HepG2 (cell line): ENCODE measurements at regions not wholly inside any gene's neighbourhood (a gene's known extent, or its start where the extent isn't known, plus 50 kb on each side); places are given as distances from the start of the nearest gene placed in this dataset.

Experiments
- ATAC-seq: fragments of 200-7000 bp; cut with Tn5 transposase; 3 replicates; pipeline ENCODE4 v1.9.1; 2020; ENCODE audit warnings: mild to moderate bottlenecking, moderate library complexity
- BruUV-seq: library from RNA; stranded (reverse); fragments of 400-500 nt; replicated peaks from 2 replicates; lab custom pipeline; 2021; lab: Mats Ljungman, UMichigan
- CTCF ChIA-PET: fragments of 300-600 bp; formaldehyde crosslinking; extraction: SDS; loops from one replicate; lab custom pipeline; 2021; ENCODE audit warnings: low total read pairs, inconsistent platforms, low intra/inter-chr PET ratio; lab: Yijun Ruan, JAX
- POLR2A ChIA-PET: fragments of 350-600 bp; sonication (Branson Sonifier 250); formaldehyde crosslinking; loops from one replicate; lab custom pipeline; 2020; ENCODE audit warnings: antibody characterized with exemption, inconsistent platforms; lab: Yijun Ruan, JAX
- DNase-seq: peaks from one replicate; pipeline ENCODE4 v3.0.0-alpha.2; 2015; ENCODE audit warnings: low spot score
- FAIRE-seq: peaks from 3 replicates; lab custom pipeline; 2011; peaks lifted over from hg19 to GRCh38; lab: Jason Lieb, UNC
- H2AFZ ChIP-seq: one replicate; pipeline ENCODE4 v1.6.1; 2011; ENCODE audit warnings: low read length, inconsistent platforms
- H3K27ac ChIP-seq: fragments of 300-600 bp; 3 replicates; pipeline ENCODE4 v1.8.0; 2011; ENCODE audit warnings: mixed run types, mild to moderate bottlenecking, mixed read lengths, low read length, inconsistent platforms; ENCODE audit not compliant: insufficient read depth; ENCODE audit errors: extremely low read length
- H3K27me3 ChIP-seq, 2 experiments: fragments of 200-600 bp in 1 of 2; 2 replicates in 1 of 2; 3 replicates in 1 of 2; pipeline versions ENCODE4 v1.6.0 to v1.8.0; 2011; ENCODE audit warnings: low read length in 2 of 2, mild to moderate bottlenecking in 2 of 2, moderate library complexity in 2 of 2, inconsistent platforms in 1 of 2; ENCODE audit not compliant: insufficient read depth in 2 of 2, control insufficient read depth in 1 of 2
- H3K36me3 ChIP-seq, 2 experiments: fragments of 200-600 bp in 1 of 2; replicated peaks in 1 of 2; 2 replicates in 1 of 2; 3 replicates in 1 of 2; pipeline versions ENCODE4 v1.5.1 to v1.8.0; 2011; ENCODE audit warnings: low read length in 2 of 2, inconsistent platforms in 1 of 2; ENCODE audit not compliant: insufficient read depth in 2 of 2, control insufficient read depth in 1 of 2
- H3K4me1 ChIP-seq: 2 replicates; pipeline ENCODE4 v1.5.1; 2012; ENCODE audit warnings: low read length, inconsistent platforms; ENCODE audit not compliant: insufficient read depth
- H3K4me2 ChIP-seq: 2 replicates; pipeline ENCODE4 v1.6.0; 2011; ENCODE audit warnings: low read depth, low read length, inconsistent platforms
- H3K4me3 ChIP-seq, 3 experiments: fragments of 200-600 bp in 1 of 3; sonication (generic), shearing (Covaris generic) in 1 of 3; replicated peaks in 1 of 3; 2 replicates each; pipeline ENCODE4 v1.5.1; 2011 to 2016; ENCODE audit warnings: low read length in 3 of 3, inconsistent platforms in 2 of 3, low read depth in 2 of 3, mild to moderate bottlenecking in 2 of 3, control low read depth in 1 of 3, mixed read lengths in 1 of 3; ENCODE audit not compliant: insufficient read depth in 1 of 3
- H3K79me2 ChIP-seq: one replicate; pipeline ENCODE4 v1.6.1; 2011; ENCODE audit warnings: low read length, inconsistent platforms; ENCODE audit not compliant: insufficient read depth
- H3K9ac ChIP-seq: 2 replicates; pipeline ENCODE4 v1.6.0; 2011; ENCODE audit warnings: mild to moderate bottlenecking, low read depth, low read length, inconsistent platforms; ENCODE audit not compliant: insufficient read depth
- H3K9me3 ChIP-seq: 2 replicates; pipeline ENCODE4 v1.5.1; 2012; ENCODE audit warnings: mild to moderate bottlenecking, low read length
- H4K20me1 ChIP-seq: 2 replicates; pipeline ENCODE4 v1.6.0; 2011; ENCODE audit warnings: inconsistent platforms, mild to moderate bottlenecking, low read length, moderate library complexity; ENCODE audit not compliant: insufficient read depth
- MAF1 ChIP-seq: sonication (generic); formaldehyde crosslinking; IDR thresholded peaks from 2 replicates; pipeline ENCODE4 v1.5.0; 2020; ENCODE audit warnings: missing genetic modification reagents, borderline replicate concordance
- MAFF ChIP-seq: IDR thresholded peaks from 2 replicates; pipeline ENCODE4 v1.6.1; 2011; ENCODE audit warnings: low read depth, low read length, improper control_type of control experiment
- MAFG ChIP-seq: sonication (generic); formaldehyde crosslinking; IDR thresholded peaks from 2 replicates; pipeline ENCODE4 v1.5.1; 2020; ENCODE audit warnings: mild to moderate bottlenecking, missing genetic modification reagents
- MXD4 ChIP-seq: IDR thresholded peaks from 2 replicates; pipeline ENCODE4 v1.6.1; 2016; ENCODE audit warnings: mild to moderate bottlenecking, missing biosample characterization, missing genetic modification reagents
- NFRKB ChIP-seq: fragments of 450-650 bp; IDR thresholded peaks from 2 replicates; pipeline ENCODE4 v1.6.1; 2017
- PRMT3 ChIP-seq: sonication (generic); formaldehyde crosslinking; IDR thresholded peaks from 2 replicates; pipeline ENCODE4 v1.8.1; 2022; ENCODE audit warnings: low read depth, mild to moderate bottlenecking, moderate library complexity, missing genetic modification reagents, borderline replicate concordance
- PRPF4 ChIP-seq: fragments of 200-400 bp; formaldehyde crosslinking; IDR thresholded peaks from 2 replicates; pipeline ENCODE4 v1.6.1; 2016; ENCODE audit warnings: low read length, low read depth; ENCODE audit not compliant: poor library complexity, severe bottlenecking
- RFX5 ChIP-seq: IDR thresholded peaks from 2 replicates; pipeline ENCODE4 v1.6.1; 2011; ENCODE audit warnings: low read depth, low read length, improper control_type of control experiment
- RFXAP ChIP-seq: sonication (generic); formaldehyde crosslinking; IDR thresholded peaks from 2 replicates; pipeline ENCODE4 v1.4.0; 2020; ENCODE audit warnings: missing genetic modification reagents, borderline replicate concordance
- SMAD3 ChIP-seq: sonication (generic); formaldehyde crosslinking; IDR thresholded peaks from 2 replicates; pipeline ENCODE4 v1.4.0; 2020; ENCODE audit warnings: missing genetic modification reagents
- ZC3H4 ChIP-seq: sonication (generic); formaldehyde crosslinking; IDR thresholded peaks from 2 replicates; pipeline ENCODE4 v1.4.0; 2020; ENCODE audit warnings: missing genetic modification reagents, borderline replicate concordance
- ZNF136 ChIP-seq: sonication (generic); formaldehyde crosslinking; IDR thresholded peaks from 2 replicates; pipeline ENCODE4 v1.8.1; 2022; ENCODE audit warnings: low read depth, mild to moderate bottlenecking, moderate library complexity, missing genetic modification reagents
- ZNF546 ChIP-seq: sonication (generic); formaldehyde crosslinking; conservative IDR thresholded peaks from 2 replicates; pipeline ENCODE4 v1.8.1; 2023; ENCODE audit warnings: mild to moderate bottlenecking, missing genetic modification reagents
- ZNF724P ChIP-seq: sonication (generic); formaldehyde crosslinking; IDR thresholded peaks from 2 replicates; pipeline ENCODE4 v1.8.0; 2022; ENCODE audit warnings: missing genetic modification reagents, borderline replicate concordance
- ZNF749 ChIP-seq: sonication (generic); formaldehyde crosslinking; IDR thresholded peaks from 2 replicates; pipeline ENCODE4 v1.8.0; 2022; ENCODE audit warnings: mild to moderate bottlenecking, missing genetic modification reagents, moderate library complexity, borderline replicate concordance
- ZNF75D ChIP-seq: sonication (generic); formaldehyde crosslinking; IDR thresholded peaks from 2 replicates; pipeline ENCODE4 v1.8.1; 2023; ENCODE audit warnings: missing genetic modification reagents, mild to moderate bottlenecking, borderline replicate concordance
- ZNF878 ChIP-seq: sonication (generic); formaldehyde crosslinking; IDR thresholded peaks from 2 replicates; pipeline ENCODE4 v1.8.1; 2023; ENCODE audit warnings: mild to moderate bottlenecking, missing genetic modification reagents, moderate library complexity
- WGBS: methylation state at CpG from one replicate; pipeline ENCODE4 v1.1.6; 2017; ENCODE audit warnings: low lambda C conversion rate; 5-methylcytosine and 5-hydroxymethylcytosine counted together
- in situ Hi-C: cut with HindIII; loops from 2 replicates; pipeline ENCODE4 v1.10.0; 2017; ENCODE audit warnings: low pct_unique_long_range_greater_than_20kb; ENCODE audit not compliant: extremely low pct_ligation_motif_present
- intact Hi-C: fragments of 100-400 bp; cut with micrococcal nuclease; formaldehyde crosslinking; loops from one replicate; pipeline ENCODE4 v1.10.0; 2022; ENCODE audit not compliant: unreplicated experiment
- TF ChIP-seq, protein P1 (sequence below): IDR thresholded peaks from 2 replicates; pipeline ENCODE4 v1.6.1; 2016; ENCODE audit warnings: missing compliant biosample characterization, missing genetic modification reagents, borderline replicate concordance
- TF ChIP-seq, protein P2 (sequence below): sonication (generic); formaldehyde crosslinking; IDR thresholded peaks from 2 replicates; pipeline ENCODE4 v1.4.0; 2020; ENCODE audit warnings: missing genetic modification reagents

DNA sequence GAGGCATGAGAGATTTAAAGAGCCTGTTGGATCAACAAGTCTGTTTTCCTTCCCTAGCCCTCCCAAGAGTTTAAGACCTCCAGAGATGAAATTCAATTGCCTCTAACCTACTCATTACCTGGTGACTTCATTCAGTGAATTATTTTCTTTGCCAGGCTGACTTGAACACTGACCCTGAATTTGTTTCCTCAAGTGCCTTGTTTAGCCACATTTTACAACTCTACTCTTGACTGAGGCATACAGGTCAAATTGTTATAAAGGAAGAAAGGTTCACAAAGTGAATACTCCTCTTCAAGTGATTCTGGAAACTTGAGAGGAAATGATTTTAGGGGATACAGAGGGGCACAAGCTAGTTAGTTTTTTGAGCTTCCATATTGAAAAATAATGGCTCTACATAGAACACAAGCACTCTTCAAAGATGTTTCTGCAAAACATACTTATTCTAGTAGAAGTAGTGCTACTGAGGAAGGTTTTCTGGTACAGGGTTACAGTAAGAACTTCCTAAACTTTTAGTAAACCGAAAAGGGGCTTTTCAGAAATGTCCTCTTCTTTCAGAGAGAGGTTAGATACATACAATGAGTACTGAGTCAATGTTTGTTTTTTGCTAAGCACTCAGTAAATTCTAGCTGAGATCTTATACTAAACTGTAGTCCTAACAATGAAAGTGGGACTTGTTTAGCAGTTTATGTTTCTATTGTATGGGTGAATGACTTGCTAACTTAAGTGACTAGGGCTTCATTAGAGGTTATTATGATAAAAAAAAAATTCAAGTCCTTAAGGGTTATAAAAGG is 137.4 kb upstream of the SATB1 start:
- no peaks in the 10 kb centered on the region for H3K4me1 ChIP-seq
- TF ChIP-seq ZC3H4 (CRISPR knock-in tag) (no peak), MXD4 (CRISPR knock-in tag) (no peak), PRPF4 (no peak), MAFF (no peak), ZNF724P (CRISPR knock-in tag) (no peak), ZNF878 (CRISPR knock-in tag) (no peak), RFX5 (no peak), PRMT3 (no peak), SMAD3 (CRISPR knock-in tag) (no peak), ZNF749 (CRISPR knock-in tag) (no peak), RFXAP (CRISPR knock-in tag) (no peak), MAFG (CRISPR knock-in tag) (no peak), ZNF75D (CRISPR knock-in tag) (no peak), MAF1 (no peak), ZNF546 (no peak), ZNF136 (CRISPR knock-in tag) (no peak), NFRKB (no peak)
- TF ChIP-seq, protein P1, sequence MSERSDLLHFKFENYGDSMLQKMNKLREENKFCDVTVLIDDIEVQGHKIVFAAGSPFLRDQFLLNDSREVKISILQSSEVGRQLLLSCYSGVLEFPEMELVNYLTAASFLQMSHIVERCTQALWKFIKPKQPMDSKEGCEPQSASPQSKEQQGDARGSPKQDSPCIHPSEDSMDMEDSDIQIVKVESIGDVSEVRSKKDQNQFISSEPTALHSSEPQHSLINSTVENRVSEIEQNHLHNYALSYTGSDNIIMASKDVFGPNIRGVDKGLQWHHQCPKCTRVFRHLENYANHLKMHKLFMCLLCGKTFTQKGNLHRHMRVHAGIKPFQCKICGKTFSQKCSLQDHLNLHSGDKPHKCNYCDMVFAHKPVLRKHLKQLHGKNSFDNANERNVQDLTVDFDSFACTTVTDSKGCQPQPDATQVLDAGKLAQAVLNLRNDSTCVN (CRISPR knock-in tag), result no peak
- TF ChIP-seq, protein P2, sequence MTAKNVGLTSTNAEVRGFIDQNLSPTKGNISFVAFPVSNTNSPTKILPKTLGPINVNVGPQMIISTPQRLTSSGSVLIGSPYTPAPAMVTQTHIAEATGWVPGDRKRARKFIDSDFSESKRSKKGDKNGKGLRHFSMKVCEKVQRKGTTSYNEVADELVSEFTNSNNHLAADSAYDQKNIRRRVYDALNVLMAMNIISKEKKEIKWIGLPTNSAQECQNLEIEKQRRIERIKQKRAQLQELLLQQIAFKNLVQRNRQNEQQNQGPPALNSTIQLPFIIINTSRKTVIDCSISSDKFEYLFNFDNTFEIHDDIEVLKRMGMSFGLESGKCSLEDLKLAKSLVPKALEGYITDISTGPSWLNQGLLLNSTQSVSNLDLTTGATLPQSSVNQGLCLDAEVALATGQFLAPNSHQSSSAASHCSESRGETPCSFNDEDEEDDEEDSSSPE, result no peak
- BruUV-seq, result no TSS peak
- no peak for DNase-seq
- FAIRE-seq, result no peak
- no peaks in the 10 kb centered on the region for H3K9me3 ChIP-seq
- no peak overlapping the region for H2AFZ ChIP-seq
- no peaks in the 10 kb centered on the region for H4K20me1 ChIP-seq
- H3K27me3 ChIP-seq, result no peaks in the 10 kb centered on the region
- H3K27ac ChIP-seq, result no peak overlapping the region
- POLR2A ChIA-PET, result no interaction called here
- H3K9ac ChIP-seq, result no peak overlapping the region
- CTCF ChIA-PET, result no interaction called here
- intact Hi-C loops, result no loop called here
- in situ Hi-C loops, result loop anchor here (25.0 kb wide), 1 partner anchor 425 kb away; no protein-coding TSS in a partner anchor
- no peak overlapping the region for H3K4me2 ChIP-seq
- H3K36me3 ChIP-seq, result no peaks in the 10 kb centered on the region
- H3K4me3 ChIP-seq, result no peak overlapping the region
- WGBS, result 3% methylated on average over 1 of the region's 1 CpG
- ATAC-seq, result no peak
- no peaks in the 10 kb centered on the region for H3K79me2 ChIP-seq
